Thymus (tissue), 11 donors: ENCODE measurements at regions not wholly inside any gene's neighbourhood (a gene's known extent, or its start where the extent isn't known, plus 50 kb on each side); places are given as distances from the start of the nearest gene placed in this dataset.

Experiments used
- DNase-seq, 9 donors: peaks; one replicate each; pipeline ENCODE4 v3.0.0-alpha.2; 2013; ENCODE audit warnings: low spot score in 9 of 9, low read depth in 6 of 9, missing footprints in 1 of 9
- H3K27ac ChIP-seq, 2 donors: one replicate each; pipeline ENCODE4 v1.5.1; 2013; ENCODE audit warnings: control low read depth in 1 of 2, low read depth in 1 of 2, low read length in 1 of 2, mild to moderate bottlenecking in 1 of 2, moderate library complexity in 1 of 2
- H3K27me3 ChIP-seq, 2 donors: one replicate each; pipeline ENCODE4 v1.5.1; 2013; ENCODE audit warnings: low read length in 1 of 2; ENCODE audit not compliant: control insufficient read depth in 2 of 2, insufficient read depth in 1 of 2
- H3K36me3 ChIP-seq, 2 donors: one replicate each; pipeline ENCODE4 v1.5.1; 2013; ENCODE audit warnings: low read length in 1 of 2, mild to moderate bottlenecking in 1 of 2, moderate library complexity in 1 of 2; ENCODE audit not compliant: control insufficient read depth in 2 of 2, insufficient read depth in 2 of 2
- H3K4me1 ChIP-seq, 2 donors: one replicate each; pipeline ENCODE4 v1.5.1; 2013; ENCODE audit warnings: low read length in 2 of 2; ENCODE audit not compliant: control insufficient read depth in 2 of 2, insufficient read depth in 2 of 2
- H3K4me3 ChIP-seq, 2 donors: one replicate each; pipeline ENCODE4 v1.5.1; 2013; ENCODE audit warnings: low read length in 2 of 2, control low read depth in 1 of 2, mild to moderate bottlenecking in 1 of 2
- H3K9me3 ChIP-seq, 2 donors: one replicate each; pipeline ENCODE4 v1.5.1; 2013; ENCODE audit warnings: low read length in 1 of 2, mild to moderate bottlenecking in 1 of 2; ENCODE audit not compliant: control insufficient read depth in 2 of 2, insufficient read depth in 1 of 2
- WGBS: extraction: QIAGEN DNeasy Blood & Tissue Kit; methylation state at CpG from one replicate; pipeline ENCODE4 v1.1.7; 2013; 5-methylcytosine and 5-hydroxymethylcytosine counted together
- donor health status: healthy.

DNA sequence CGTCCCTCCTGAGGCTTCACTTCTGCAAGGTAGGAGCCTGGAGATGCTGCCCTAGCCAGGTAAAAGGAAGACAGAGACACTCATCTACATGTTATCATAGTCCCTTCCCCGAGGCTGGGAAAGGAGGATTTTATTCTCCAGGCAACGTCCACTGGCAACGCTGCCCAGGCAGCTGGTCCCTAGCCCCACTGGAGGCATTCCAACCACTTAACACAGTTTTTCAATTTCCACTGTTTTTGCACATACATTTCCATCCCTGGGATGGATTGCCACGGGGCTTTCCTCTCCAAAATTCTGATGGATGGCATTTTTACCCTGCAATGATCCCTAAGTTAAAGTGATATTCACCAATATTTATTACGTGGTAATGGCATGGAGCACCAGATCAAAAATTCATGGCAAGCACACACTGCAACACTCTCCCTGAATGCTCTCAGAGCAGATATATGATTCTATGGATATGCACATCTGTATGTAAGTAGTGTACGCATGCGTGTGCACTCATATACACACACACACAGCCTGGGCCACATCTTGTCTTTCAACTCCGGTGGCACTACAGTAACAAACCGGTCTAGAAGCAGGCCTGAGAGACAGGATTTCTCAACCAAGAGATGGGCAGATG lies 322.3 kb upstream of the TSHZ3 start:
- WGBS = 91% methylated on average over 10 of the region's 10 CpGs
- H3K9me3 ChIP-seq = no peaks in the 10 kb centered on the region

GRCh38 chr19:31674503-31675192 lies 325.4 kb upstream of the TSHZ3 start:
- Histone ChIP-seq H3K4me1 (no peaks in the 10 kb centered on the region), H3K27me3 (no peaks in the 10 kb centered on the region), H3K9me3 (no peaks in the 10 kb centered on the region), H3K36me3 (no peaks in the 10 kb centered on the region), H3K27ac (no peak overlapping the region), H3K4me3 (no peak overlapping the region)
- DNase-seq = no peak
- WGBS = 79% methylated on average over 11 of the region's 11 CpGs

More for the DNA sequence above, 322.3 kb upstream of the TSHZ3 start:
- Histone ChIP-seq H3K27me3 (no peaks in the 10 kb centered on the region), H3K36me3 (no peaks in the 10 kb centered on the region), H3K27ac (no peak overlapping the region), H3K4me1 (no peaks in the 10 kb centered on the region), H3K4me3 (no peak overlapping the region)
- DNase-seq = no peak

GRCh38 chr19:31675193-31675913 lies 326.1 kb upstream of the TSHZ3 start:
- Histone ChIP-seq H3K36me3 (no peaks in the 10 kb centered on the region), H3K4me3 (no peak overlapping the region), H3K27ac (no peak overlapping the region), H3K9me3 (no peaks in the 10 kb centered on the region), H3K27me3 (no peaks in the 10 kb centered on the region), H3K4me1 (no peaks in the 10 kb centered on the region)
- no peak for DNase-seq
- 76% methylated on average over 10 of the region's 10 CpGs for whole genome bisulfite sequencing

- Histone ChIP-seq H3K4me3 (no peak overlapping the region), H3K27me3 (no peaks in the 10 kb centered on the region), H3K4me1 (no peaks in the 10 kb centered on the region), H3K9me3 (no peaks in the 10 kb centered on the region), H3K27ac (no peak overlapping the region), H3K36me3 (no peaks in the 10 kb centered on the region)
- DNase-seq = no peak
- 70% methylated on average over 3 of the region's 3 CpGs for WGBS
Measured at GRCh38 chr19:31676271-31677004, 327.2 kb upstream of the TSHZ3 start.

DNA sequence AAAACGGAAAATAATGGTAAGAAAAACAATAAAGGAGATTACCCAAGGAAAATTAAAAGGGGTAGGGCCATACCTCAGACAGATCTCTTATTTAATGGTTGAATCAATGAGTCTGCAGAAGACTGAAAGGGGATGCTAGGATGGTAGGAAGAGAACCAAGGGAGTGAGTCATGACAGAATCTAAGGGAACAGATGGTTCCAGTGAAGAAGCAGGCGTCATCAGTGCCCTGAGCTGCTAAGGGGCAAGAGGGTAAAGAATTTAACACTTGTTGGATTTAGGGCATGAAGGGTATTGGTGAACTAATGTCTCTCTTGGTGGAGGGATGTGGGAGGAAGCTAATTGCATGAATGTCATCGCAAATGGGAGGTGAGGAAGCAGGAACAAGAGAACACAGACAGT lies 329.2 kb upstream of the TSHZ3 start:
- H3K4me1 ChIP-seq = no peaks in the 10 kb centered on the region
- H3K4me3 ChIP-seq = no peak overlapping the region
- H3K9me3 ChIP-seq = no peaks in the 10 kb centered on the region
- WGBS = 86% methylated on average over 3 of the region's 3 CpGs
- DNase-seq = no peak
- H3K27me3 ChIP-seq = no peaks in the 10 kb centered on the region
- no peak overlapping the region for H3K27ac ChIP-seq
- no peaks in the 10 kb centered on the region for H3K36me3 ChIP-seq

GRCh38 chr19:31681121-31681520 lies 331.9 kb upstream of the TSHZ3 start:
- no peak for DNase-seq
- no peaks in the 10 kb centered on the region for H3K9me3 ChIP-seq
- no peaks in the 10 kb centered on the region for H3K36me3 ChIP-seq
- H3K27ac ChIP-seq = no peak overlapping the region
- H3K4me3 ChIP-seq = no peak overlapping the region
- no peaks in the 10 kb centered on the region for H3K27me3 ChIP-seq
- no peaks in the 10 kb centered on the region for H3K4me1 ChIP-seq
- 73% methylated on average over 4 of the region's 4 CpGs for WGBS

DNA sequence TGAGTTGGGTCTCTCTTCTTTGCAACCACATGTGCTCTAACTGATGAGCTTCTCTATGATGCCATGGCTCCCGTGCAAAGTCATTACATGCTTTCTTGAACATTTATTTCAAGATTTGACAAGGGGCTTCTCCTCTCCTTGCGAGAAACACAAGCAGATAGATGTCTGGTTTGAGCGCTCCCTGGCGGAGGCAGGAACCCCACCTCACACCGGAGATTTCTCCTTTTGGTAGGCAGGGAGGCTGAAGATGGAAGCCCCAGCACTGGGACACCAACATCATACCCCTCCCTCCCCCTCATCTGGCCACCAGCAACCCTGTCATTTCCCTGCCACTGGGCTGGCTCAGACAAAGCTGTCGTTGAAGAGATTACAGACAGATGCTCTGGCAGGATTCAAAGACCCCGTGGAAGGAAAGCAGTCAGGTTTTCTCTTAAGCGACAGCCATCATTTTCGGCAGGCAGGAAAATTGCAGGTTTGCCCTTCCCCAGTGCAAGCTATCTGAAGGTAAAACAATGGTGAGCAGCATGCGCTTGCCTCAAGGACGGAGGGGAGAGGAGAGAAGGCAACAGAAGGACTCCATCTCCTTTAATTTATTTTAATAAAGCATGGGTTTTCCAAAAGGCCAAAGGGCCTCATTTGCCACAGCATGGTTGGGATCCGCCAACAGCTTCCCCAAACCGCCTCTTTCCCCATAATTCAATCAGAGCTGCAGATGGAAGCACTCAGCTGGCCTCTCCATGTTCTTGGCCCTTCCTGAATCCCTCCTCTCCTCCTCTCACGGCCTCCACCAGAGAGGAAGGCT lies 344.1 kb upstream of the TSHZ3 start:
- Histone ChIP-seq H3K4me1 (no peaks in the 10 kb centered on the region), H3K27ac (no peak overlapping the region), H3K4me3 (no peak overlapping the region), H3K36me3 (no peaks in the 10 kb centered on the region), H3K27me3 (no peaks in the 10 kb centered on the region), H3K9me3 (no peaks in the 10 kb centered on the region)
- DNase-seq = no peak
- 92% methylated on average over 14 of the region's 14 CpGs for WGBS

- no peaks in the 10 kb centered on the region for H3K4me1 ChIP-seq
- no peaks in the 10 kb centered on the region for H3K27me3 ChIP-seq
- WGBS = 91% methylated on average over 6 of the region's 6 CpGs
- no peak overlapping the region for H3K27ac ChIP-seq
- H3K36me3 ChIP-seq = no peaks in the 10 kb centered on the region
- no peaks in the 10 kb centered on the region for H3K9me3 ChIP-seq
- DNase-seq = no peak
- H3K4me3 ChIP-seq = no peak overlapping the region
Measured at GRCh38 chr19:31693933-31694269, 344.7 kb upstream of the TSHZ3 start.
